GM18519 (cell line): ENCODE measurements at regions not wholly inside any gene's neighbourhood (a gene's known extent, or its start where the extent isn't known, plus 50 kb on each side); places are given as distances from the start of the nearest gene placed in this dataset.
"Not testable (repeated sequence)": the region's sequence is repeated elsewhere in the genome, so short reads cannot be mapped to it uniquely, and the experiment has no call there.

Experiments
- ATAC-seq: cut with Tn5 transposase; IDR thresholded peaks from one replicate; pipeline ENCODE4 v1.9.1; 2021; ENCODE audit warnings: mild to moderate bottlenecking, moderate library complexity; ENCODE audit not compliant: unreplicated experiment, low FRiP score

- no peak for ATAC-seq
These were observed 975.8 kb upstream of the AUTS2 start for GRCh38 chr7:68622500-68622899.

GRCh38 chr7:68623030-68623429, 975.2 kb upstream of the AUTS2 start:
- no peak for ATAC-seq

GRCh38 chr7:68627247-68627864, 970.9 kb upstream of the AUTS2 start:
- ATAC-seq, result no peak

- ATAC-seq, result not testable (repeated sequence)
These were observed 967.4 kb upstream of the AUTS2 start for GRCh38 chr7:68630914-68631313.

GRCh38 chr7:68640103-68640502, 958.2 kb upstream of the AUTS2 start:
- no peak for ATAC-seq

- no peak for ATAC-seq
These were observed 955.5 kb upstream of the AUTS2 start for GRCh38 chr7:68642727-68643126.

- no peak for ATAC-seq
These were observed 934.9 kb upstream of the AUTS2 start for GRCh38 chr7:68663392-68663791.

- ATAC-seq, result no peak
These were observed 927.2 kb upstream of the AUTS2 start for GRCh38 chr7:68671046-68671445.

GRCh38 chr7:68671671-68672070, 926.6 kb upstream of the AUTS2 start:
- no peak for ATAC-seq

- ATAC-seq, result no peak
These were observed 923.4 kb upstream of the AUTS2 start for GRCh38 chr7:68674826-68675225.

GRCh38 chr7:68676813-68677535, 921.3 kb upstream of the AUTS2 start:
- no peak for ATAC-seq

GRCh38 chr7:68678196-68678595, 920.1 kb upstream of the AUTS2 start:
- ATAC-seq, result no peak

- ATAC-seq, result no peak
These were observed 918.6 kb upstream of the AUTS2 start for GRCh38 chr7:68679459-68680234.

- ATAC-seq, result no peak
These were observed 917.9 kb upstream of the AUTS2 start for GRCh38 chr7:68680235-68680872.

GRCh38 chr7:68682910-68683309, 915.4 kb upstream of the AUTS2 start:
- ATAC-seq, result no peak

GRCh38 chr7:68684246-68684839, 913.9 kb upstream of the AUTS2 start:
- ATAC-seq, result no peak

GRCh38 chr7:68684996-68685395, 913.3 kb upstream of the AUTS2 start:
- ATAC-seq, result no peak

GRCh38 chr7:68688416-68689086, 909.7 kb upstream of the AUTS2 start:
- no peak for ATAC-seq

GRCh38 chr7:68689087-68689433, 909.2 kb upstream of the AUTS2 start:
- ATAC-seq, result no peak
